ENCODE measurements at regions not wholly inside any gene's neighbourhood (a gene's known extent, or its start where the extent isn't known, plus 50 kb on each side); places are given as distances from the start of the nearest gene placed in this dataset.

DNA sequence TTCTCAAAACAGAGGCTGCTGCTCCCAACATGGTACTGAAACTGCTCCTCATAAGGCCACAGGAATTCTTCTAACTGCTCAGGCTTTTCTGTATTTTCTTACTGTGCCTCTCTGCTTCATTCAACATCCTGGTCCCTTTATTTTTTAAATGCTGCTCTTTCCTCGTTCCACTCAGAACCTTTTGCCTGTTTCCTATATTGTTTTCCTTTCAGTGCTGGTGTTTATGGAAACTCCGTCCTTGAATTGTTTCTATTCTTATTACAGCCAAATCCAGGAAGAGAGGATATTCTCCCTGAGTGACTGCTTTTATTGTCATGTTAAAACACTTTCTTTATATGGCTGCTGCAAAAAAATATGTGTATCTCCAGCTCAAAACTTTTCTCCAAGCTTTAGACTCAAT lies 173.0 kb upstream of the E2F7 start:
- H3K27me3 ChIP-seq (ENCODE audit: insufficient read depth, low read length), result no peaks in the 10 kb centered on the region
- no peaks in the 10 kb centered on the region for H3K4me1 ChIP-seq (ENCODE audit: insufficient read depth, low read length)
- DNase-seq (ENCODE audit: insufficient read length, low spot score, missing footprints), result no peak
- no peaks in the 10 kb centered on the region for H3K9me3 ChIP-seq (ENCODE audit: low read depth, low read length)
- H3K4me2 ChIP-seq (ENCODE audit: insufficient read depth, low read length), result no peak overlapping the region
- H3K36me3 ChIP-seq (ENCODE audit: insufficient read depth, low read length), result no peaks in the 10 kb centered on the region
- TF ChIP-seq, protein P1, sequence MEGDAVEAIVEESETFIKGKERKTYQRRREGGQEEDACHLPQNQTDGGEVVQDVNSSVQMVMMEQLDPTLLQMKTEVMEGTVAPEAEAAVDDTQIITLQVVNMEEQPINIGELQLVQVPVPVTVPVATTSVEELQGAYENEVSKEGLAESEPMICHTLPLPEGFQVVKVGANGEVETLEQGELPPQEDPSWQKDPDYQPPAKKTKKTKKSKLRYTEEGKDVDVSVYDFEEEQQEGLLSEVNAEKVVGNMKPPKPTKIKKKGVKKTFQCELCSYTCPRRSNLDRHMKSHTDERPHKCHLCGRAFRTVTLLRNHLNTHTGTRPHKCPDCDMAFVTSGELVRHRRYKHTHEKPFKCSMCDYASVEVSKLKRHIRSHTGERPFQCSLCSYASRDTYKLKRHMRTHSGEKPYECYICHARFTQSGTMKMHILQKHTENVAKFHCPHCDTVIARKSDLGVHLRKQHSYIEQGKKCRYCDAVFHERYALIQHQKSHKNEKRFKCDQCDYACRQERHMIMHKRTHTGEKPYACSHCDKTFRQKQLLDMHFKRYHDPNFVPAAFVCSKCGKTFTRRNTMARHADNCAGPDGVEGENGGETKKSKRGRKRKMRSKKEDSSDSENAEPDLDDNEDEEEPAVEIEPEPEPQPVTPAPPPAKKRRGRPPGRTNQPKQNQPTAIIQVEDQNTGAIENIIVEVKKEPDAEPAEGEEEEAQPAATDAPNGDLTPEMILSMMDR (IDR thresholded peaks at IDR 0.05; ENCODE audit: extremely low read depth, low read depth, low read length), result no peak
- peak overlapping the region; percentile 23 for H2AFZ ChIP-seq (ENCODE audit: low read length)
- H3K27ac ChIP-seq (ENCODE audit: low read depth, low read length), result no peak overlapping the region
- H3K4me3 ChIP-seq (ENCODE audit: insufficient read depth, low read length), result no peak overlapping the region
- H3K79me2 ChIP-seq (ENCODE audit: insufficient read depth, low read length), result no peaks in the 10 kb centered on the region
- H4K20me1 ChIP-seq (ENCODE audit: insufficient read depth, low read length), result no peaks in the 10 kb centered on the region

DNA sequence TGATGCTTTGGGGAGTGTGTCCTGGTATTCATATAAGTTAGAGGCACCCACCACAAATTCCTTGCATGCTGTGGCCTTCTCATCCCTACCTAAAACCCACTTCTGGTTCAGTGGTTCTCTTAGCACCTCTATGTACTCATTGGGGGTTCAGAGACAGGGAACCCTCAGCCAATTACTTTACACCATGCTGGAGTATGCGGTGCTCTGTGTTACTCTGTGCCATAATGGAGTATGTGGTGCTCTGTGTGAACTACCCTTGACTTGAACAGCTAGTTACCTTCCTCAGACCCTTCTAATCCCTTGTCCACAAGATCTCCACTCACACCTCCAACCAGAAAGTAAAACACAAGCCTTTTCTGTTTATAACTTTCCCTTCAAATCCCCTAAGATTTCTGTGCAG lies 172.5 kb upstream of the E2F7 start:
- Histone ChIP-seq H2AFZ (ENCODE audit: low read length) (no peak overlapping the region), H3K9me3 (ENCODE audit: low read depth, low read length) (no peaks in the 10 kb centered on the region), H3K79me2 (ENCODE audit: insufficient read depth, low read length) (no peaks in the 10 kb centered on the region), H3K36me3 (ENCODE audit: insufficient read depth, low read length) (no peaks in the 10 kb centered on the region), H3K4me1 (ENCODE audit: insufficient read depth, low read length) (no peaks in the 10 kb centered on the region), H4K20me1 (ENCODE audit: insufficient read depth, low read length) (no peaks in the 10 kb centered on the region), H3K4me3 (ENCODE audit: insufficient read depth, low read length) (no peak overlapping the region), H3K4me2 (ENCODE audit: insufficient read depth, low read length) (no peak overlapping the region), H3K27ac (ENCODE audit: low read depth, low read length) (no peak overlapping the region), H3K27me3 (ENCODE audit: insufficient read depth, low read length) (no peaks in the 10 kb centered on the region)
- TF ChIP-seq, protein P1 (IDR thresholded peaks at IDR 0.05; ENCODE audit: extremely low read depth, low read depth, low read length), result no peak
- DNase-seq (ENCODE audit: insufficient read length, low spot score, missing footprints), result no peak

DNA sequence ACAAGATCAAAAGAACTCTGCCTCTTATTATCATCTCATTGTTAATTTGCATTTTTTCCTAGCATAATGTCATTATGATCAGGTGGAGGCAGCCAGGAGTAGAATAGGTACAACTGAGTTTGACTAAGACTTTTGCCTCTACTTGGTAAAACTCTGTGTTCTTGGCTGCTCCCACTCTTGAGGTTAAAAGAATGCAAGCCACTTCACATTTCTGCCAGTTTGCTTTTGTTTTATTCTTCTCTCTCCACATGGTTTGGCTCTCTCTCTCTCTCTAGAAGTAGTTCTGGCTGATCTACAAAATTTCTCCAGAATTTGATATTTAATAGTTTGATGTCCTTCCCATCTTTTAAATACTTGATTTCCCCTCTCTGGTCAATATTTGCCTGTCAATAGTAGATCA lies 170.7 kb upstream of the E2F7 start:
- Histone ChIP-seq H3K9me3 (ENCODE audit: low read depth, low read length) (no peaks in the 10 kb centered on the region), H3K27ac (ENCODE audit: low read depth, low read length) (no peak overlapping the region), H3K36me3 (ENCODE audit: insufficient read depth, low read length) (no peaks in the 10 kb centered on the region), H3K4me2 (ENCODE audit: insufficient read depth, low read length) (no peak overlapping the region), H3K4me1 (ENCODE audit: insufficient read depth, low read length) (peaks cover 14% of the 10 kb centered on the region), H3K79me2 (ENCODE audit: insufficient read depth, low read length) (no peaks in the 10 kb centered on the region), H3K4me3 (ENCODE audit: insufficient read depth, low read length) (no peak overlapping the region), H2AFZ (ENCODE audit: low read length) (no peak overlapping the region), H4K20me1 (ENCODE audit: insufficient read depth, low read length) (no peaks in the 10 kb centered on the region), H3K27me3 (ENCODE audit: insufficient read depth, low read length) (no peaks in the 10 kb centered on the region)
- TF ChIP-seq, protein P1 (IDR thresholded peaks at IDR 0.05; ENCODE audit: extremely low read depth, low read depth, low read length), result no peak
- DNase-seq (ENCODE audit: insufficient read length, low spot score, missing footprints), result no peak

DNA sequence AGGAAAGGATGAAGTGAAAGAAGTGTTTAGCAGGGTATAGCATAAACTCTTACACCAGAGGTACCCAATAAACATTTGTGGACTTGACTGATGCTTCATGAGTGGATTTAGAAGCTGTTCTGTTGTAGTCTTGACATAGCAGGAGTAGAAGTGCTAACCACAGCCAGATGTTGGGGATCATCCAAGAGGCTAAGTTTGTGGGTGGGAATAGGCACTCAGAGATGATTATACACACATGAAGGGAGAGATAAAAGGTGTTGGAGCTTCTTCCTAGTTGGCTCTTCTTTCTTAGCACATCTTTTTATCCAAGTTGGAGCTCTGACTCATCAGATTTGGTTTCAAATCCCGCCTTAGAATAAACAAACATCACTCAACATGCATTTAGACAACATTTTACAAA lies 166.7 kb upstream of the E2F7 start:
- H3K36me3 ChIP-seq (ENCODE audit: insufficient read depth, low read length), result no peaks in the 10 kb centered on the region
- no peaks in the 10 kb centered on the region for H4K20me1 ChIP-seq (ENCODE audit: insufficient read depth, low read length)
- no peaks in the 10 kb centered on the region for H3K9me3 ChIP-seq (ENCODE audit: low read depth, low read length)
- H3K4me2 ChIP-seq (ENCODE audit: insufficient read depth, low read length), result peak overlapping the region; percentile 65
- peak overlapping the region; percentile 53 for H2AFZ ChIP-seq (ENCODE audit: low read length)
- H3K27me3 ChIP-seq (ENCODE audit: insufficient read depth, low read length), result no peaks in the 10 kb centered on the region
- no peaks in the 10 kb centered on the region for H3K79me2 ChIP-seq (ENCODE audit: insufficient read depth, low read length)
- peak overlapping the region; percentile 22 for H3K4me3 ChIP-seq (ENCODE audit: insufficient read depth, low read length)
- DNase-seq (ENCODE audit: insufficient read length, low spot score, missing footprints), result no peak
- peaks cover 38% of the 10 kb centered on the region for H3K4me1 ChIP-seq (ENCODE audit: insufficient read depth, low read length)
- H3K27ac ChIP-seq (ENCODE audit: low read depth, low read length), result peak overlapping the region; percentile 76
- TF ChIP-seq, protein P1 (IDR thresholded peaks at IDR 0.05; ENCODE audit: extremely low read depth, low read depth, low read length), result no peak

Measured in osteoblast (primary cell).